C4-2B (cell line): ENCODE measurements at regions not wholly inside any gene's neighbourhood (a gene's known extent, or its start where the extent isn't known, plus 50 kb on each side); places are given as distances from the start of the nearest gene placed in this dataset.

Source experiments
- H3K27ac ChIP-seq: fragments of 450-650 bp; 2 replicates; pipeline ENCODE4 v1.5.1; 2017
- ZFX ChIP-seq: fragments of 450-650 bp; IDR thresholded peaks from 2 replicates; pipeline ENCODE4 v1.6.1; 2017
- TF ChIP-seq, protein P1 (sequence below): fragments of 450-650 bp; conservative IDR thresholded peaks from 2 replicates; pipeline ENCODE4 v1.5.1; 2017; ENCODE audit warnings: mild to moderate bottlenecking

DNA sequence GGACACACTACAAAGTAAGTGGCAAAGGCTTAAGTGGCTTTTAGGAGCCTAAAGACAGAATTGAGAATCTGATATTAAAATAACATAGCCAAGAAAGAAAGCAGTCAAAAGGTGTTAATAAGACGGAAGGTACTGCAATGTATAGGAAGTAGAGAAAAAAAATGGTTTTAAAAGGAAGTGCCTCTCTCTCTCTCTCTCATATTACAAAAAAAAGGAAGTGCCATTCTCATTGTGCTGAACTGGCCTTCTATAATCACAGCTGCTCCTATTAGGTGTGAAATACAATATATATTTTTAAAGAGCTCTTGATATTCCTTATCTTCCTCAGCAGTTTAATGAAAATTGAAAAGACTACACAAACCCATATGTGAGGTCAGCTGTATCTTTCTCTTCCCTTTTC, 199.4 kb upstream of the NPVF start:
- H3K27ac ChIP-seq: no peak overlapping the region
- TF ChIP-seq ZFX: no peak
- TF ChIP-seq, protein P1, sequence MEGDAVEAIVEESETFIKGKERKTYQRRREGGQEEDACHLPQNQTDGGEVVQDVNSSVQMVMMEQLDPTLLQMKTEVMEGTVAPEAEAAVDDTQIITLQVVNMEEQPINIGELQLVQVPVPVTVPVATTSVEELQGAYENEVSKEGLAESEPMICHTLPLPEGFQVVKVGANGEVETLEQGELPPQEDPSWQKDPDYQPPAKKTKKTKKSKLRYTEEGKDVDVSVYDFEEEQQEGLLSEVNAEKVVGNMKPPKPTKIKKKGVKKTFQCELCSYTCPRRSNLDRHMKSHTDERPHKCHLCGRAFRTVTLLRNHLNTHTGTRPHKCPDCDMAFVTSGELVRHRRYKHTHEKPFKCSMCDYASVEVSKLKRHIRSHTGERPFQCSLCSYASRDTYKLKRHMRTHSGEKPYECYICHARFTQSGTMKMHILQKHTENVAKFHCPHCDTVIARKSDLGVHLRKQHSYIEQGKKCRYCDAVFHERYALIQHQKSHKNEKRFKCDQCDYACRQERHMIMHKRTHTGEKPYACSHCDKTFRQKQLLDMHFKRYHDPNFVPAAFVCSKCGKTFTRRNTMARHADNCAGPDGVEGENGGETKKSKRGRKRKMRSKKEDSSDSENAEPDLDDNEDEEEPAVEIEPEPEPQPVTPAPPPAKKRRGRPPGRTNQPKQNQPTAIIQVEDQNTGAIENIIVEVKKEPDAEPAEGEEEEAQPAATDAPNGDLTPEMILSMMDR: no peak

DNA sequence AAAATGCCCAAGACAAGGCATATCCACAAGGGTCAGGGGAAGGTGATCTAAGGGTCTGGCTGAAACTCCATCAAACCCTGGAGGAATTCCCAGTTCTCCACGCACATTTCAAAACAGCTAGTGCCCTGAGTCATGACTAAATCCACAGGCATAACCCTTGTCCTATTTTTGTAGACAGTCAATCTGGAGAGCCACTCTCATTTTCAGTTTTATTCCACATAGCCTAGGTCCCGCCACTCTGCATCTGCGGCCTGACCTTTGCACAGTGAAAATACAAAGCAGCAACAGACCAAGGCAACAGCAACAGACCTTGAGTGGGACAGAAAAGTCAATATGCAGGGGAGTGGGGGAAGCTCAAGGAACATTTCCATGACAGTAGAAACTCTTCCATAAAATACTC, 201.4 kb upstream of the NPVF start:
- no peak for TF ChIP-seq ZFX
- TF ChIP-seq, protein P1: no peak
- no peak overlapping the region for H3K27ac ChIP-seq

DNA sequence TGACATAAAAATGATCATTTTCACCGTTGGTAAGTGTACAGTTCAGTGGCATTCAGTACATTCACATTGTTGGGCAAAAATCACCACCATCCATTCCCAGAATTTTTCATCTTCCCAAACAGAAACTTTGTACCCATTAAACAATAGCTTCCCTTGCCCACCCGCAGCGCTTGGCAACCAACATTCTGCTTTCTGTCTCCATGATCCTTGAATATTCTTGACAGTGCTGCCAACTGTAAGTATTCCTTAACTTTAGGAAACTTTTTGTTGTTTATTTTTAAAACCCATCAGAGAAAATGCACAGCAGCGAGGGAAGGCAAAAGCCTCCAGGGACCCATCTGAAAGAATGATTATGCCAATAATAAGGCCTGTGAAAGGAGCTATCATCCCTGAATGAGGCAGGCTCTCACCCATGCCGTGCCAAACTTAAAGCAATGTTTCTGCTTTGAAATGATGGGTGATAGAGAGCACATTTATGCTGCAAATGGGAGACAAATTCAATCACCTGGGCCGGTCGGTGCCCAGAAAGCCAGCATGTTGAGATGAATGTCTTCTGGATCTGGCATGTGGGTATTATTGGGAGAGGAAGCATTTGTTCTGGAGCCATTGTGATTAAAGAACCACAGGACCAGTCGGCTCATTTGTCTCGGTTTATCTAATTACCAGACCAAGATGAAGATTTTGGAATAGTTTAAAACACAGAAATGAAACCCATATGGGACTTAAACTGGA, 202.1 kb upstream of the NPVF start:
- H3K27ac ChIP-seq: no peak overlapping the region
- TF ChIP-seq, protein P1: no peak
- no peak for TF ChIP-seq ZFX

DNA sequence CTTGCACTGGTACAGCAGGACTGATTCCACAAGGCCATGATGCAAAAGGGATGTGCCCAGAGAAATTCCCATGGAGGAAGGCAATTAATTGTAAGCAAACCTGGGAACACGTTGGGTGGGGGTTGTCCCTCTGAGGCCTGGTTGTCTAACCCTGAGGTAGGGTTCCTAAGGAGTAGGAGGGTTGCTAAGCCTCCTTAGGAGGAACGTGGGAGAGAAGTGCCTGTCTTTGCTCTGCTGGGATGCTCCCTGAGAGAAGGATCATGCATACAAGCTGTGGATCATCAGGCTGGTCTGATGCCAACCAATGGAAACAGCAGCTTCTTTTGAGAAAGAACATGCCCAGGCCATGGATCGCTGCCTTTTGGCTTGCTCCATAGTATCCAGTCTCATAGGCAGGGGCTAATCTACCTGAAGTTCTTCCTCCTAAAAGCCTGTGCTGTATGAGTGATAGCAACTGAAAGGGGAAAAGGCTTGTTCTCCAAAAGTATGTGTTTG, 203.7 kb upstream of the NPVF start:
- no peak overlapping the region for H3K27ac ChIP-seq
- TF ChIP-seq, protein P1: no peak
- TF ChIP-seq ZFX: no peak

DNA sequence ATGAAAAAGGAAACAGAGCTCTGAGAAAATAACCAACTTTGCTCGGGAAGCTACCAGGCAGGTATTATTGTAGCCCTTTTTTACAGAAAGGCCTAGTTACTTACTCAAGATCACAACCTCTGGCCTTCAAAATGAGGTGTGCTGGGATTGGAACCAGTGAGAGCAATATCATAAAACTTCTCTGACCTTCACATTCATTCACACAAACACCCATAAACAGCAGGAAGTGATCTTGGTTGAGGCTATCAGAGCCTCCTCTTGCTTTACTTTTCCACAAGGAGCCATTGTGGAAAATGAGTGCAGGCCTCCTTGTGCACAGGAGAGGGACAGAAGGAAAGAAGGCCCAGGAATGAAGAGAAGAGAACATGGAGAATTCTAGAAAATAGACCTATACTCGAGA, 204.5 kb upstream of the NPVF start:
- TF ChIP-seq, protein P1: no peak
- no peak for TF ChIP-seq ZFX
- no peak overlapping the region for H3K27ac ChIP-seq

DNA sequence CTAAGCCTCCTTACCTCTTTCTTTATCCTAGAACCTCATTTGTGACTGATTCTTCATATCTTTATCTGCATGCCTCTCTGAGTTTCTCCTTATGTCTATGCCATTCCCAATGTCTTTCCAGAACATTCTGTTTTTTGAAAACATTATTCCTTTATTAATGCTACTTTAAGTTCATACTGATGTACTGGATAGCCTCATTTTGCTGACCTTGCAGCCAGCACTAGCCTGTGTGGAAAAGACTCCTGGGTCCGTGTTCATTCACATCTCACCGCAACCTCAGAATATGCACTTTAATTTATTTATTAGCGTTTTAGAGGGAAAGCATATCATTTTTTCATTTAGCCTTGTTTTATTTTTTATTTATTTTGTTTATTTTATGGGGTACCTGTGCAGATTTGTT, 208.1 kb upstream of the NPVF start:
- no peak overlapping the region for H3K27ac ChIP-seq
- TF ChIP-seq ZFX: no peak
- TF ChIP-seq, protein P1: no peak

DNA sequence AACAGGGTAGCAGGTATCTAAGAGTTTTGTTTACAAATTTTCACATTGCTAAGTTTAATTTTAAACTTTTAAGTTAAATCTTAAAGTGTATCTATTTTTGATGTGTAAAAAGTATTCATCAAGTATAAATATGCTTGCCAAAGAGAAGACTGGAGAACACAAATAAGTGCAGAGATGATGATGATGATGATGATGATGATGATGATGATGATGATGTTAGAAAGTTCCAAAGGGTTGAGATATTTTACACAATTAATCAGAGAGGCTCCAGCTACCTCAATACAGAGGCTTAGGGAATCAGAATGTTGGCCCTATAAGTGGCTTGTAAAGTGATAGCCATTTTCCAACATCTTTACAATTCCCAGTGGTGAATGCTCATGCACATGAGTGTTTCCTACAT, 209.0 kb upstream of the NPVF start:
- no peak overlapping the region for H3K27ac ChIP-seq
- TF ChIP-seq, protein P1: no peak
- no peak for TF ChIP-seq ZFX
